Mesendoderm (in vitro differentiated cells): ENCODE measurements at regions not wholly inside any gene's neighbourhood (a gene's known extent, or its start where the extent isn't known, plus 50 kb on each side); places are given as distances from the start of the nearest gene placed in this dataset.
"Not testable (repeated sequence)": the region's sequence is repeated elsewhere in the genome, so short reads cannot be mapped to it uniquely, and the experiment has no call there.

Experiments
- DNase-seq: peaks from one replicate; pipeline ENCODE4 v3.0.0; 2013
- H2AK5ac ChIP-seq: 2 replicates; pipeline ENCODE4 v1.6.1; 2013; ENCODE audit warnings: low read length, inconsistent platforms
- H2BK120ac ChIP-seq: 2 replicates; pipeline ENCODE4 v1.6.1; 2013; ENCODE audit warnings: low read depth, mild to moderate bottlenecking, low read length, moderate library complexity, mixed read lengths
- H2BK15ac ChIP-seq: replicated peaks from 2 replicates; pipeline ENCODE4 v1.6.1; 2013; ENCODE audit warnings: low read depth, mild to moderate bottlenecking, moderate library complexity
- H2BK5ac ChIP-seq: 2 replicates; pipeline ENCODE4 v1.6.1; 2013; ENCODE audit warnings: low read length, inconsistent platforms
- H3K18ac ChIP-seq: 2 replicates; pipeline ENCODE4 v1.6.1; 2013; ENCODE audit warnings: mild to moderate bottlenecking, low read length, mixed read lengths
- H3K23ac ChIP-seq: one replicate; pipeline ENCODE4 v1.6.1; 2013; ENCODE audit warnings: low read length
- H3K27ac ChIP-seq: 2 replicates; pipeline ENCODE4 v1.5.1; 2013; ENCODE audit warnings: low read depth, mild to moderate bottlenecking, inconsistent platforms, low read length, moderate library complexity
- H3K27me3 ChIP-seq: 2 replicates; pipeline ENCODE4 v1.6.1; 2013; ENCODE audit warnings: low read length, control low read depth, mild to moderate bottlenecking, inconsistent platforms; ENCODE audit not compliant: insufficient read depth, poor library complexity
- H3K36me3 ChIP-seq: 2 replicates; pipeline ENCODE4 v1.6.1; 2013; ENCODE audit warnings: low read length, inconsistent platforms; ENCODE audit not compliant: control insufficient read depth, insufficient read depth
- H3K4ac ChIP-seq: one replicate; pipeline ENCODE4 v1.6.1; 2013; ENCODE audit warnings: low read depth, mild to moderate bottlenecking, low read length, moderate library complexity
- H3K4me1 ChIP-seq: 2 replicates; pipeline ENCODE4 v1.6.1; 2013; ENCODE audit warnings: low read depth, low read length, inconsistent platforms; ENCODE audit not compliant: control insufficient read depth
- H3K4me2 ChIP-seq: 2 replicates; pipeline ENCODE4 v1.6.1; 2013; ENCODE audit warnings: low read length
- H3K4me3 ChIP-seq: 2 replicates; pipeline ENCODE4 v1.5.1; 2013; ENCODE audit warnings: mild to moderate bottlenecking, low read length
- H3K56ac ChIP-seq: one replicate; pipeline ENCODE4 v1.6.1; 2013; ENCODE audit warnings: low read length
- H3K79me1 ChIP-seq: 2 replicates; pipeline ENCODE4 v1.6.1; 2013; ENCODE audit warnings: low read length, inconsistent platforms
- H3K79me2 ChIP-seq: 2 replicates; pipeline ENCODE4 v1.6.1; 2013; ENCODE audit warnings: mild to moderate bottlenecking, low read length; ENCODE audit not compliant: control insufficient read depth, insufficient read depth
- H3K9ac ChIP-seq: 2 replicates; pipeline ENCODE4 v1.6.1; 2013; ENCODE audit warnings: low read length, inconsistent platforms
- H4K5ac ChIP-seq: one replicate; pipeline ENCODE4 v1.6.1; 2013; ENCODE audit warnings: low read length
- H4K8ac ChIP-seq: one replicate; pipeline ENCODE4 v1.6.1; 2013; ENCODE audit warnings: low read depth, mild to moderate bottlenecking, control low read depth, low read length, moderate library complexity

- DNase-seq, H3K79me2 ChIP-seq, H3K79me1 ChIP-seq, H2BK15ac ChIP-seq, H3K27me3 ChIP-seq, H3K9ac ChIP-seq, H3K4ac ChIP-seq, H4K5ac ChIP-seq, H2BK120ac ChIP-seq, H3K27ac ChIP-seq, H3K56ac ChIP-seq, H2BK5ac ChIP-seq, H3K4me1 ChIP-seq, H3K4me3 ChIP-seq, H3K4me2 ChIP-seq, H3K23ac ChIP-seq, H4K8ac ChIP-seq, H3K36me3 ChIP-seq, H2AK5ac ChIP-seq, H3K18ac ChIP-seq: not testable (repeated sequence)
Observed at GRCh38 chr13:79607895-79608294, 126.9 kb downstream of the NDFIP2 start.
